GM18517 (cell line): ENCODE measurements at regions not wholly inside any gene's neighbourhood (a gene's known extent, or its start where the extent isn't known, plus 50 kb on each side); places are given as distances from the start of the nearest gene placed in this dataset.
"Not testable (repeated sequence)": the region's sequence is repeated elsewhere in the genome, so short reads cannot be mapped to it uniquely, and the experiment has no call there.

Source experiments
- ATAC-seq: cut with Tn5 transposase; IDR thresholded peaks from one replicate; pipeline ENCODE4 v1.9.1; 2021; ENCODE audit warnings: mild to moderate bottlenecking, moderate library complexity; ENCODE audit not compliant: unreplicated experiment

GRCh38 chr7:155377071-155377837, 79.6 kb downstream of the INSIG1 start:
- no peak for ATAC-seq

DNA sequence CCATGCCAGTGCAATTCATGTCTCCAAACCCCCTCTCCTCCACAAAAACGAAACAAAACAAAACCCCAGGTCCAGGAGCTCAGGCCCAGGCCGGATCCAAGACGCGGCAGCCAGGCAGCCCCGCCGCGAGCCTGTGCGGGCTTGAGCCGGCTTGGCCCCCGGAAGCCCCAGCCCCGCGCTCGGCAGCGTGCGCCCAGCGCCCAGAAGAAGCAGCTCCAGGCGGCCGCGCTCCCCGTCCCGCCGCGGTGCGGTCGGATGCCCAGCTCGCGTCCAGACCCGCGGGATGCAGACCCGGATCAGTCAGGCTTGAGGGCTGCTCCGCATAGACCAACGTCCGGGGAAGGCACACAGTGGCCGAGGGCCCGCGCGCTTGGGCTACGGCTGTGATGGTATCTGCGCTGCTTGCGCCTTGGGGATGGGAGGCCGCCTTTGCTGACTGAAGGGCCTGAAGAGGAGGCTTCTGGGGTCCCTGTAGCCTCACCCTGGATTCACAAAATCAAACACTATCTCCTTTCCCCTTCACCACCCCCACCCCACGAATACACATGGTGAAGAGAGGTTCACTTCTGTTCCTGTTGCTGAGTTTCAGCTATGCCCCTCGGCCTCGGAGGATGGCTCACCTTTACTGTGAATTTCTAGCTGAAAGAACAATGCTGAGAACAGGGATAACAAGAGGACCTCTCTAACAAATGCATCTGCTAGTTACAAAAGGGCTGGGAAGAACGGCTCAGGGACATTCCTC, 79.9 kb upstream of the EN2 start:
- ATAC-seq, result no peak

- no peak for ATAC-seq
Observed at GRCh38 chr7:155378580-155378934, 79.4 kb upstream of the EN2 start.

GRCh38 chr7:155378959-155379871, 78.7 kb upstream of the EN2 start:
- ATAC-seq, result no peak

- peak; percentile 71 for ATAC-seq
Observed at GRCh38 chr7:155380221-155380861, 77.6 kb upstream of the EN2 start.

GRCh38 chr7:155380976-155381851, 76.7 kb upstream of the EN2 start:
- ATAC-seq, result no peak

DNA sequence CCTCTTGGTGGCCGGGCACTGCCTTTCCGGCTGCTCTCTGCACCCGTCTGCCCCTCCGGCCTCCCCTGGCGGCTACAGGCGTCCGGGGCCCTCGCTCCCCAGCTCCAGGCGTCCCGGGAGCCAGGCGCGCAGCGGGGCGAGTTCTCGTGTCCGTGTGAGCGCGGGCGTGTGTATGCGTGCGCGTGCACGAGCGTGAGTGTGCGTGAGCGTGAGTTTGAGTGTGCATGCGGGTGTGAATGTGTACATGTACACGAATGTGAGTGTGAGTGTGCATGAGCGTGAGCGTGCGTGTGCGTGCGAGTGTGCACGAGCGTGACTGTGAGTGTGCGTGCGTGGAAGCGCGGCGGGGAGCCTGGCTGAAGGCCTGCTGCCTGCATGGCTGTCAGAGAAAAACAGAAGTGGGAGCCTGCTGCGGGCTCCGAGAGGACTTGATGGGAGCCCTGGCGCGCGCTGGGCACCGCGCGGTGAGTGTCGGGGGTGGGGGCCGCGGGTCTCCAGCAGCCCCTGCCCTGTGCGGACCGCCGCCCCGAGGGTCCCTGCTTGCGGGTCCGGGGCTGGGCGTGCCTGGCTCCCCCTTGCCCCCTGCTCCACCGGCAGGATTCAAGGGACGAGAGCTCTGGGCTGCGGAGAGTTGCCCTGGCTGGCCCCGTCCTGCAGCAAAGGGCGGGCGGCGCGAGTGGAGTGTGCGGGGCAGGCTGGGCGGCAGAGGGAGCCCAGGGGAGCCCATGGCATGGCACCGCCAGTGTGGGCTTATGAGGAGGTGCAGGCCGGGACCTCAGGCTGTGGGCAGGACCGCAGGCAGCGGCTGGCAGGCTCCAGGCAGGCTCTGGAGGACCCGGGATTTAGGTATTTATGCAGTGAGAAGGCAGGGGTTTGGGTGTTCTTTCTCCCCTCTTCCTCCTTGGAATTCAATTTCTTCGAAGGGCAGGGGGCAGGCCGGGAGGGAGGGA, 75.8 kb upstream of the EN2 start:
- ATAC-seq, result no peak

GRCh38 chr7:155382802-155383171, 75.1 kb upstream of the EN2 start:
- ATAC-seq, result no peak

DNA sequence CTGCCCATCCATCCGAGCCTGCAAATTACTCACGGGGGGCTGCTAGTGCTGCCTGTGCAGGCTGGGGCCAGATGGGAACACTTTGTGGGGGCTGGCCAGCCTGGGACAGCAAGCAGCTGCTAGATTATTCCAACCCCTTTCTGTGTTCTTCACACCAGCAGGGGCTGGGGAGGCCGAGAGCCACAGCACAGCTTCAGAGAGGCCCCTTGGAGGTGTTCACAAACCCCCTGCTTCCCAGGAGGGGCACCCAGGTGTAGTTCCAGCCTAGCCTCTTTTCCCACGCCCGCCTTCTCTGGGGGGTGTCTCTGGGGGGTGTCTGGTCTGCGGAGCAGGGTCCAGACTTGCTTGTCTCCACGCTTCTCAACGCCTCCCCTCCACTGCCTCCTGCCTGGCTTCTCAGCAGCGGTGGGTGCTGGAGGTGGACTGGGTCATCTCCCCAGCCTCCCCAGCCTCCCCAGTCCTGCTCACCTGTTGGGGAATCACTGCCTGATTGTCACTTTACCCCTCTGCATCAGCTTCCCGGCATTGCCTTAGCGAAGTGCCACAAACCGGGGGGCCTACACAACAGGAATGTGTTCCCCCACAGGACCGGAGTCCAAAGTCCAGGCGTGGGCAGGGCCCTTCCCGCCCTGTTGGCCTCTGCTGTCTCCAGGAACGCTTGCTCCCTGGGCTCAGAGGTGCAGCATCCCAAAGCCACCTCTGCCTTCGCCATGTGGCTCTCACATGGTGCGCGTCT, 74.0 kb upstream of the EN2 start:
- no peak for ATAC-seq

DNA sequence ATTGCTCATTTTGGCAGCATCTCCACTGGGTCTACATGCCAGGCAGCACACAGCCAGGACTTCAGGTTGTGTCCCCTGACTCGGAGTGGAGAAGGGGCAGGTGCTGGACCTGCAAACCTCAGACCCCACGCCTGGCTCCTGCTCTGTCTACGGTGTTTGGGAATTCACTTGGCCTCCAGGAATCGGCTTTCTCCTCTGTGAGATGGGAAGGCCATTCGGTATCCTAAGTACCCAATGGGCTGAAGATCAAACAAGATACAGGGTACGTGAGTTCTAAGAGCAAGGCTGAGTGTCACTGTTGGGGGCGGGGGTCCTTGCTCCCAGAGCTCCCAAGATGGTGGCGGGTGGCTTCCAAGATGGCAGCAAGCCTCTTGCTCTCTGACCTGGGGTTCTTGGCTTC, 73.2 kb upstream of the EN2 start:
- ATAC-seq, result no peak

- not testable (repeated sequence) for ATAC-seq
Observed at GRCh38 chr7:155385182-155385581, 72.7 kb upstream of the EN2 start.

DNA sequence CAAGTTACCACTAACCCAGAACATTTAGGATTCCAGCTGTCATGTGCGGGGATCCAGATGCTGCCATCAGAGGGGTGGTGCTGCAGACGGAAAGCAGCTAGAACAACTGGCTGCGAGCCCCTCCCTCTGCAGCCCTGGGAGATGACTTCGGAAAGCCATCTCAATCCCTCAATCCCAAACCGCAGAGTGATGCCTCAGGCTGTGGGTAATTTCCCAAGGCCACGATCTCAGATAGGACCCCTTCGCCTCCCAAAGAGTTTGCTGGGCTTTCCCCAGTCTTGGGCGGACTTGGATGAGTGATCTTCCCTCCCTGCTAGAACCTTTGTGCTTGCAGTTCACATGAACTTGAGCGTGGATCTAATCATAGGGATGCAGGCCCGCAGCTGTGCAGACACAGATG, 71.3 kb upstream of the EN2 start:
- no peak for ATAC-seq

GRCh38 chr7:155387066-155387620, 70.8 kb upstream of the EN2 start:
- no peak for ATAC-seq

DNA sequence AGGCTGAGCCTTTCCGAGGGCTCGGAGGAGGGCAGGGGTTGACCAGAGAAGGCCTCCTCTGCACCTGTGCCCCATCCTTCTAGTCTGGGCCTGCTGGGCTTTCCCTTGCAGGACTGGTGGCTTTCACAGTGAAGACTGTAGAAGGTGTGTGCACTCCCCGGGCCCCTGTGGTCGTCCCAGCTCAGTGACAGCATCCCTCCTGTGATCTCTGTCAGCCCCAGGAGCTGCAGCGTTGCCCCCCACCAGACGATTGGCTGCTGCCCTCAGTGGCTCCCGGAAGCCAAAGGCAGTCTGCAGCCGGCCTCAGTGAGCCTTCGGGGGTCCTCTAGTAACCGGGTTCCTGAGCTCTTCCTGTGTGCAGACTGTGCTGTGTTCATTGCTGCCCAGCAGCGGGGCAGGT, 69.4 kb upstream of the EN2 start:
- no peak for ATAC-seq

DNA sequence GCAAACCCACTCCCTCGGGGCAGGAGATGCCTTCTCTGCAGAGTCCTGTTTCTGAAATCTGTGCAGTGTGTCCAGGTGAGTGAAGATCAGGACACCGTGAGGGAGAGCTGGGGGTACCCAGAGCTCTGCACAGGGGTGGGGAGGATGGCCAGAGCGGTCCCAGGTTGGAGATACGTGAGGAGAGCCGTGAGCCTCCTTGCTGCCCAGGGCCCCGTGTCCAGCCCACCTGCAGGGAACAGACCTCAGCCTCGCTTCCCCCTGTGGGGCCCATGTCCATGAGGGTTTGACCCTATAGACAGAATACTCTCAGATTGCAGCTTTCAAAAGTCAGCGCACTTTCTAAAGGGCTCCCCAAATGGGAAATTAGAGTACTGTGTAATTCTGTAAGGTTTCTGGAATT, 66.5 kb upstream of the EN2 start:
- no peak for ATAC-seq

GRCh38 chr7:155392726-155393570, 65.0 kb upstream of the EN2 start:
- ATAC-seq, result no peak

DNA sequence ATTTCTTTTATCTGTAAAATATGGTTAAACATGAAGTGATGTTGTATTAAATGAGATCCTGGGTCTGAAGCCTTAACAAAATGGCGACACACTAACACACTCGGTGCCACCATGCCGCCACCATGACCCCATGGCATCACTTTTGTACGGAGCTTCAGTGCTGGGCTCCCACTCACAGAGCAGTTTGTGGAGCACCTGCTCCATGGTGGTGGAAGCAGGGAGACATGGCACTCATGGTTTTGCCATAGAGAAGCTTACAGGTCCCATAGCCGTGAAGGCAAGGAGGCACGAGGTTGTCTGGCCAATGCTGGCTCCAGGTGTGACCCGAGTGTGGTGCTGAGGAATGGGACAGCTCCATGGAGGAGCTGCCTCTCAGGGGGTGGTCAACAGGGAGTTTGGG, 63.5 kb upstream of the EN2 start:
- ATAC-seq, result no peak
